ENCODE measurements at regions not wholly inside any gene's neighbourhood (a gene's known extent, or its start where the extent isn't known, plus 50 kb on each side); places are given as distances from the start of the nearest gene placed in this dataset.

DNA sequence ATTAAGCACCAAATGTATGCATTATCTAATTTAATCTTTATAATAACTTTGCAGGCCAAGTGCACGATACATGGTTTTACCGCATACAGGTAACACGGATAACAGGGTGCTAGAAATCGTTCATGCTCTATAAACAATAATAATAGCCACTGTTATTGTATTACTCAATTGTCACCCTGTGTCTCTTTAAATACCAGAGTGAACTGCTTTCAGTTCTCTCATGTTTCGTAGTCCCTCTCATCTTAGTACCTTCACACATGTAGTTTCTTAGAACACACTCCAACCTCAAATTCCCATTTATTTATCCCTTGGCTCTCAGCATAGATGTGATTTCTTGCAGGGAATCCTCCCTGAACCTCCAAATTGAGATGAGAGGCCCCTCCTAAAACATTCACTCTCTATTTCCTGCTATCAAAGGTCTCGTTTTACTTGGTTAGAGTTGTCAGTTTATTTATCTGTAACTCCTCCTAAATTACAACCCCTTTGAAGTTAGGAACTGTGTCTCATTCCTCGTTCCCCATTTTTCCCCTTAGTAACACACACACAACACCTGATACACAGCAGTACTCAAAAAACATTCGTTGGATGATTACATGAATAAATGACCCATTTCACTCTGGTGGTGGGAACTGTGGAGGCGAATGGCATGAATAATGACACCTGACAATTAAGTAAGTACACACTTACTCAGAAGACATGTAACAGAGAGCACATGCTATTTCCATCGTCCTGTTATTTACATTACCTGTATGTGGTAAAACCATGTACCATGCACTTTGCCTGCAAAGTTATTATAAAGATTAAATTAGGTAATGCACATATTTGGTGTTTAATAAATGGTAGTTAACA lies 134.6 kb downstream of the BTG1 start:
- H3K4me2 ChIP-seq (ENCODE audit: low read length) = no peak overlapping the region
- DNase-seq (ENCODE audit: low read depth) = no peak
- no peaks in the 10 kb centered on the region for H4K20me1 ChIP-seq (ENCODE audit: insufficient read depth, low read length)
- H3K9ac ChIP-seq (ENCODE audit: low read length) = no peak overlapping the region
- Mint-ChIP-seq H3K27ac (ENCODE audit: unreplicated experiment) (no peak overlapping the region), H3K27me3 (ENCODE audit: low read depth, unreplicated experiment) (no peaks in the 10 kb centered on the region), H3K4me1 (ENCODE audit: low read depth, unreplicated experiment) (no peaks in the 10 kb centered on the region), H3K9me3 (ENCODE audit: unreplicated experiment) (peaks cover 3% of the 10 kb centered on the region), H3K4me3 (ENCODE audit: unreplicated experiment) (no peak overlapping the region), H3K36me3 (ENCODE audit: low read depth, unreplicated experiment) (no peaks in the 10 kb centered on the region)
- H3K4me1 ChIP-seq (ENCODE audit: insufficient read depth, low read length) = no peaks in the 10 kb centered on the region
- H3K27ac ChIP-seq (ENCODE audit: low read depth, low read length) = no peak overlapping the region
- H3K9me3 ChIP-seq (ENCODE audit: insufficient read depth, low read depth, low read length) = no peaks in the 10 kb centered on the region
- FAIRE-seq = no peak
- TF ChIP-seq EZH2 (IDR thresholded peaks at IDR 0.05; ENCODE audit: insufficient read depth, low read length) (no peak), CTCF (IDR thresholded peaks at IDR 0.05; ENCODE audit: insufficient read depth, low read depth, low read length) (no peak)
- no peak overlapping the region for H3K4me3 ChIP-seq (ENCODE audit: insufficient read depth, low read depth, low read length)
- H3K36me3 ChIP-seq (ENCODE audit: insufficient read depth, low read length) = no peaks in the 10 kb centered on the region
- H3K27me3 ChIP-seq (ENCODE audit: insufficient read depth, low read length) = no peaks in the 10 kb centered on the region
- no peak overlapping the region for H2AFZ ChIP-seq (ENCODE audit: low read depth, low read length)
- no peaks in the 10 kb centered on the region for H3K79me2 ChIP-seq (ENCODE audit: insufficient read depth, low read length)

DNA sequence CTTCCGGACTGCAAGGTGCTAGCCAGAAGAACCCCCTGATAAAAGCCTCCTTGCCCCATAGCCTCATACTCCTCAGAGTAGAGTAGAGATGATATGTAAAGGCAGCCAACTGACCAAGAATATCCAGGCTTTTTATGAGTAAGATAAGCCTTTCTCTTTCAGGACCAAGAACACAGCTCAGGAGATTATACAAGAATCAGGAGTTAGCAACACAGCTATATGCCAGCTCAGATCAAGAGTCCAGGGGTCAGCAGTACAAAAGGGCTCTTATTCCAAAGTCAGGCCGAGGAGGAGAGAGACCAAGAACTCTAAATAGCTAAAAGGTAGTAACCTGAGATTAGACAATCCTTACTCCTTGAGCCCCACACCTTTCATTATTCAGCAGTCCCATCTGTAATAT lies 135.3 kb downstream of the BTG1 start:
- Histone ChIP-seq H3K9me3 (ENCODE audit: insufficient read depth, low read depth, low read length) (no peaks in the 10 kb centered on the region), H3K9ac (ENCODE audit: low read length) (no peak overlapping the region), H4K20me1 (ENCODE audit: insufficient read depth, low read length) (no peaks in the 10 kb centered on the region), H2AFZ (ENCODE audit: low read depth, low read length) (no peak overlapping the region), H3K27me3 (ENCODE audit: insufficient read depth, low read length) (no peaks in the 10 kb centered on the region), H3K4me1 (ENCODE audit: insufficient read depth, low read length) (no peaks in the 10 kb centered on the region), H3K36me3 (ENCODE audit: insufficient read depth, low read length) (no peaks in the 10 kb centered on the region), H3K79me2 (ENCODE audit: insufficient read depth, low read length) (no peaks in the 10 kb centered on the region), H3K4me3 (ENCODE audit: insufficient read depth, low read depth, low read length) (no peak overlapping the region), H3K4me2 (ENCODE audit: low read length) (no peak overlapping the region), H3K27ac (ENCODE audit: low read depth, low read length) (no peak overlapping the region)
- no peaks in the 10 kb centered on the region for H3K27me3 Mint-ChIP-seq (ENCODE audit: low read depth, unreplicated experiment)
- TF ChIP-seq EZH2 (IDR thresholded peaks at IDR 0.05; ENCODE audit: insufficient read depth, low read length) (no peak), CTCF (IDR thresholded peaks at IDR 0.05; ENCODE audit: insufficient read depth, low read depth, low read length) (no peak)
- no peak overlapping the region for H3K4me3 Mint-ChIP-seq (ENCODE audit: unreplicated experiment)
- peaks cover 4% of the 10 kb centered on the region for H3K9me3 Mint-ChIP-seq (ENCODE audit: unreplicated experiment)
- FAIRE-seq (no peak), DNase-seq (ENCODE audit: low read depth) (no peak)
- no peak overlapping the region for H3K27ac Mint-ChIP-seq (ENCODE audit: unreplicated experiment)
- no peaks in the 10 kb centered on the region for H3K4me1 Mint-ChIP-seq (ENCODE audit: low read depth, unreplicated experiment)
- no peaks in the 10 kb centered on the region for H3K36me3 Mint-ChIP-seq (ENCODE audit: low read depth, unreplicated experiment)

DNA sequence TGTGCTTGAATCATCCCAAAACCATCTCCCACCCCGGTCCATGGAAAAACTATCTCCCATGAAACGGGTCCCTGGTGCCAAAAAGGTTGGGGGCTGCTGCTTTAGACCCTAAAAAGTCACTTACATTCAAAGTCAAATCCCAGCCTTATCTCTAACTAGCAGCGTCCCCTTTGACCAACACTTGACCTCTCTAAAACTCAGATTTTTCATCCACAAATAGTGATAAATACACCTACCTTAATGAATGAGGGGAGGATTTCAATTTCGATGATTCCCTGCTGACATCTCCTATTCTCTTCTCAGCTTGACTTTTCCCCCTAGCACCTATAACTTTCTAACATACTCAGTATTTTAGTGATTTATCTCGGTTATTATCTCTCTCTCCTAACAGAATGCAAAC lies 137.3 kb downstream of the BTG1 start:
- no peaks in the 10 kb centered on the region for H3K27me3 Mint-ChIP-seq (ENCODE audit: low read depth, unreplicated experiment)
- no peaks in the 10 kb centered on the region for H3K27me3 ChIP-seq (ENCODE audit: insufficient read depth, low read length)
- no peaks in the 10 kb centered on the region for H3K79me2 ChIP-seq (ENCODE audit: insufficient read depth, low read length)
- no peak overlapping the region for H3K9ac ChIP-seq (ENCODE audit: low read length)
- no peak overlapping the region for H2AFZ ChIP-seq (ENCODE audit: low read depth, low read length)
- no peak overlapping the region for H3K4me2 ChIP-seq (ENCODE audit: low read length)
- FAIRE-seq = no peak
- no peaks in the 10 kb centered on the region for H4K20me1 ChIP-seq (ENCODE audit: insufficient read depth, low read length)
- no peak overlapping the region for H3K4me3 ChIP-seq (ENCODE audit: insufficient read depth, low read depth, low read length)
- H3K27ac Mint-ChIP-seq (ENCODE audit: unreplicated experiment) = no peak overlapping the region
- H3K9me3 Mint-ChIP-seq (ENCODE audit: unreplicated experiment) = peaks cover 4% of the 10 kb centered on the region
- no peak overlapping the region for H3K27ac ChIP-seq (ENCODE audit: low read depth, low read length)
- no peak for DNase-seq (ENCODE audit: low read depth)
- H3K4me1 ChIP-seq (ENCODE audit: insufficient read depth, low read length) = no peaks in the 10 kb centered on the region
- H3K9me3 ChIP-seq (ENCODE audit: insufficient read depth, low read depth, low read length) = no peaks in the 10 kb centered on the region
- H3K36me3 Mint-ChIP-seq (ENCODE audit: low read depth, unreplicated experiment) = no peaks in the 10 kb centered on the region
- no peaks in the 10 kb centered on the region for H3K4me1 Mint-ChIP-seq (ENCODE audit: low read depth, unreplicated experiment)
- no peaks in the 10 kb centered on the region for H3K36me3 ChIP-seq (ENCODE audit: insufficient read depth, low read length)
- H3K4me3 Mint-ChIP-seq (ENCODE audit: unreplicated experiment) = no peak overlapping the region
- TF ChIP-seq CTCF (IDR thresholded peaks at IDR 0.05; ENCODE audit: insufficient read depth, low read depth, low read length) = no peak
- TF ChIP-seq EZH2 (IDR thresholded peaks at IDR 0.05; ENCODE audit: insufficient read depth, low read length) = no peak
